PFSK-1 (cell line): ENCODE measurements at regions not wholly inside any gene's neighbourhood (a gene's known extent, or its start where the extent isn't known, plus 50 kb on each side); places are given as distances from the start of the nearest gene placed in this dataset.

Experiments used
- FOXP2 ChIP-seq: optimal IDR thresholded peaks from 2 replicates; pipeline ENCODE3; 2011; ENCODE audit warnings: borderline replicate concordance, control low read depth, inconsistent platforms; ENCODE audit not compliant: insufficient read depth; ENCODE audit errors: extremely low read length, extremely low read depth
- POLR2AphosphoS5 ChIP-seq: IDR thresholded peaks from 2 replicates; pipeline ENCODE4 v1.6.1; 2012; ENCODE audit warnings: low read depth, mild to moderate bottlenecking, control low read depth, low read length, moderate library complexity
- SIN3A ChIP-seq: IDR thresholded peaks from 2 replicates; pipeline ENCODE4 v1.6.1; 2012; ENCODE audit warnings: mild to moderate bottlenecking, low read length, moderate library complexity, borderline replicate concordance; ENCODE audit not compliant: insufficient read depth
- TAF1 ChIP-seq: IDR thresholded peaks from 2 replicates; pipeline ENCODE4 v1.6.1; 2012; ENCODE audit warnings: low read length, control low read depth, borderline replicate concordance; ENCODE audit not compliant: insufficient read depth
- TF ChIP-seq, protein P1 (sequence below), 2 experiments: IDR thresholded peaks; 2 replicates each; pipeline versions ENCODE4 v1.6.1 to v1.8.0; 2011 to 2012; ENCODE audit warnings: low read depth in 2 of 2, low read length in 2 of 2, control low read depth in 1 of 2, inconsistent platforms in 1 of 2, mild to moderate bottlenecking in 1 of 2, moderate library complexity in 1 of 2; ENCODE audit not compliant: insufficient read depth in 1 of 2

DNA sequence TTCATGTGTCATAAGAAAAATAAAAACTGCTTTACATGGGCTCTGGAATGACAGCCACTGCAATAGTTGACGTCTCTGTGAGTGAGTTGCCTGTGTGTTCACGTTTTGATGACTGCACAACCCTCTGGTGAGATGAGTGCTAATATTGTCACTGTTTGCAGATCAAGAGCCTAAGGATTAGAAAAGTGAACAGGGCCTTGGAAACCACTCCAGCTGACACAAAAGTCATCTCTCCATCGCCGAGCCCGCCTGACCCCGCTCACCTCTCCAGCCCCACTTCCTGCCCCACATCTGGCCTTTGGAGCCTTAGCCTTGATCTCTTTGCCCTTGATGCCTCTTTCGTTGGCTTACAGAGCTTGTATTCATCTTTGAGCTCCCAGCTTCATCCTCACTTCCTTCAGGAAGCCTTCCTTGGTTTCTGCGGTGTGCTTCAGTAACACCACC, 351.7 kb downstream of the TCERG1L start:
- TF ChIP-seq TAF1 (no peak), FOXP2 (no peak), POLR2AphosphoS5 (no peak), SIN3A (no peak)
- TF ChIP-seq, protein P1, sequence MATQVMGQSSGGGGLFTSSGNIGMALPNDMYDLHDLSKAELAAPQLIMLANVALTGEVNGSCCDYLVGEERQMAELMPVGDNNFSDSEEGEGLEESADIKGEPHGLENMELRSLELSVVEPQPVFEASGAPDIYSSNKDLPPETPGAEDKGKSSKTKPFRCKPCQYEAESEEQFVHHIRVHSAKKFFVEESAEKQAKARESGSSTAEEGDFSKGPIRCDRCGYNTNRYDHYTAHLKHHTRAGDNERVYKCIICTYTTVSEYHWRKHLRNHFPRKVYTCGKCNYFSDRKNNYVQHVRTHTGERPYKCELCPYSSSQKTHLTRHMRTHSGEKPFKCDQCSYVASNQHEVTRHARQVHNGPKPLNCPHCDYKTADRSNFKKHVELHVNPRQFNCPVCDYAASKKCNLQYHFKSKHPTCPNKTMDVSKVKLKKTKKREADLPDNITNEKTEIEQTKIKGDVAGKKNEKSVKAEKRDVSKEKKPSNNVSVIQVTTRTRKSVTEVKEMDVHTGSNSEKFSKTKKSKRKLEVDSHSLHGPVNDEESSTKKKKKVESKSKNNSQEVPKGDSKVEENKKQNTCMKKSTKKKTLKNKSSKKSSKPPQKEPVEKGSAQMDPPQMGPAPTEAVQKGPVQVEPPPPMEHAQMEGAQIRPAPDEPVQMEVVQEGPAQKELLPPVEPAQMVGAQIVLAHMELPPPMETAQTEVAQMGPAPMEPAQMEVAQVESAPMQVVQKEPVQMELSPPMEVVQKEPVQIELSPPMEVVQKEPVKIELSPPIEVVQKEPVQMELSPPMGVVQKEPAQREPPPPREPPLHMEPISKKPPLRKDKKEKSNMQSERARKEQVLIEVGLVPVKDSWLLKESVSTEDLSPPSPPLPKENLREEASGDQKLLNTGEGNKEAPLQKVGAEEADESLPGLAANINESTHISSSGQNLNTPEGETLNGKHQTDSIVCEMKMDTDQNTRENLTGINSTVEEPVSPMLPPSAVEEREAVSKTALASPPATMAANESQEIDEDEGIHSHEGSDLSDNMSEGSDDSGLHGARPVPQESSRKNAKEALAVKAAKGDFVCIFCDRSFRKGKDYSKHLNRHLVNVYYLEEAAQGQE (IDR thresholded peaks at IDR 0.05; ENCODE audit: insufficient read depth in 1 of 2, low read depth in 2 of 2, low read length in 2 of 2), result no peak

DNA sequence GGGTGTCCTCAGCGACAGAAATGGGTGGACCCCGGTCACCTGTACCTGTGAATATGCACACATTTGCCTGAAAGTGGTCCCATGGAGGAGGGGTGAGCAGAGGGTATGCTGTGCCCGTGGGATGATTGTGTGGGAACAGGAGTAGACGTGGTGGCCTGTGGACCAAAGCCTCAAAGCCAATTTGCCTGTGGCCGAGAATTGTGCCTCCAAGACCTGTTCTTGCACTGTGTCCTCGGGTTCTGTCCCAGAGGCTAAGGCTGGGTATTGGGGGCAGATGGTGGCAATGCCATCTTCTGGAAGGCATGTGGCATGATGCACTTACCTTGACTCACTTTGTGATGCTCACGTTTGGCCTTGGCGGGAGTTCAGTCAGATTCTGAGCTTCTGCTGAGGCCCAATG, 351.0 kb downstream of the TCERG1L start:
- TF ChIP-seq TAF1, result no peak
- no peak for TF ChIP-seq SIN3A
- TF ChIP-seq, protein P1 (IDR thresholded peaks at IDR 0.05; ENCODE audit: insufficient read depth in 1 of 2, low read depth in 2 of 2, low read length in 2 of 2), result no peak
- no peak for TF ChIP-seq FOXP2

DNA sequence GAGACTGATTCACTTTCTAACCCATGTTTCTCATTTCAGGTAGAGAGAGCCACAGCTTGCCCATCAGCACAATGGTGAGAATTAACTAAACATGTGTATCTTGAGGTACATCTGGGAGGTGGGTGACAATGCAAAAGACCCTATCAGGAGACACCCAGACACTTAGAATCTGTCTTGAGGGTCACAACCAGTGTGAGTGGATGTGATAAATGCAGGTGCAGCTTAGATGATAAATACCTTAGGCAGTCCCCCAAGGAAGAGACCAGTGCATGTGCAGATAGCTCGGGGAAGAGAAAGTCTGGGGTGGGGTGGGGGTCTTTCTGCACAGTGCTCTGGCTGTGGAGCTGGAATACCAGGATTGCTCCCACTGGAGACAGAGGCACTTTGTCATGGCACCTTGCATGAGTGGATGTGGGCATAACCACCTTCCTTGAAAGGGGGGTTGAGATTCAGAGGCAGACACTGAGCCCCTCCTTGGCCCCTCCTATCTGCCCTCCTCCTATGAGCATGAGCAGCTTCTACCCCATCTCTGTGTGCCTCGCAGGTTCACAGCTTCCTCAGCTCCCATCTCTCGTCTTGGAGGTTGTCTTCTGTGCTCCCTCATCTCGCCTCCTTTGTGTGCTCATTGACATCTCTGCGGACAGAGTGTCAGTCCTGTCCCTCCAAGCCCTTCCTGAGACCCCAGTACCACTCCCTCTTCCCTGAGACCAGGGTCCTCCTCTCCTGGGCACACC, 349.8 kb downstream of the TCERG1L start:
- TF ChIP-seq SIN3A, result no peak
- TF ChIP-seq POLR2AphosphoS5, result no peak
- no peak for TF ChIP-seq FOXP2
- TF ChIP-seq, protein P1 (IDR thresholded peaks at IDR 0.05; ENCODE audit: insufficient read depth in 1 of 2, low read depth in 2 of 2, low read length in 2 of 2), result no peak
- no peak for TF ChIP-seq TAF1

- TF ChIP-seq POLR2AphosphoS5 (no peak), SIN3A (no peak), FOXP2 (no peak), TAF1 (no peak)
- TF ChIP-seq, protein P1 (IDR thresholded peaks at IDR 0.05; ENCODE audit: insufficient read depth in 1 of 2, low read depth in 2 of 2, low read length in 2 of 2), result no peak
Measured at GRCh38 chr10:130962240-130963051, 349.1 kb downstream of the TCERG1L start.
